ENCODE measurements at regions not wholly inside any gene's neighbourhood (a gene's known extent, or its start where the extent isn't known, plus 50 kb on each side); places are given as distances from the start of the nearest gene placed in this dataset.

- DNase-seq (ENCODE audit: low read depth): no peak
These were observed 80.7 kb upstream of the TNRC6C start for GRCh38 chr17:77877646-77878355.

DNA sequence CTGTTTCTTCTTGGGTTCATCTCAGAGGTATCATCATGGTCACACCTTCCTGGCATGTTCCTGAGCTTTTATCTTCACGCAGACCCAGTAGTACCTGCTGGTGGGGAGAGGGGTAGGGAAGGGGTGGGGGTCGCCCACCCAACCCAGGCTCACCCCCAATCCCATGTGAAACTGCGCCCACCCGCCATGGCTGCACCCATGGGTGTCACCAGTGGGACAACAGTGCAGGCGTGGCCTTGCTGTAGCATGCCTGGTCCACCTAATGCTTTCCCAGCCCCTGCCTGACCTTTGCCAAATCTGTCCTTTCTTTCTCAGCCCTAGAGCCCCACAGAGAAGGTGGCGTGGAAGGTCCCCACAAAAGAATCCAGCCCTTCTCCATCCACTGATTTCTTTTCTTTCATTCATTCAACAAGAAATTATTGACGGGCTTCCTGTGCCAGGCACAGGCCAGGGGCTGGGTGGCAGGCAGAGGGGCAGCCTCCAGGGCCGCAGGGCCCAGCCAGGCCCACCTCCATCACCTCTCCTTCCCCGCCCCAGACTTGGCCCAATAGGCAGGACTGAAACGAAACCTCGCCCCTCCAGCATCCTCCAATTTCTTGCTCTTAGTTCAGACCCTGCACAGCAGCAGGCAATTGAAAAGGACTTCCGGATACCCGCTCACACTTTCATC, 79.1 kb upstream of the TNRC6C start:
- DNase-seq (ENCODE audit: low read depth): no peak

DNA sequence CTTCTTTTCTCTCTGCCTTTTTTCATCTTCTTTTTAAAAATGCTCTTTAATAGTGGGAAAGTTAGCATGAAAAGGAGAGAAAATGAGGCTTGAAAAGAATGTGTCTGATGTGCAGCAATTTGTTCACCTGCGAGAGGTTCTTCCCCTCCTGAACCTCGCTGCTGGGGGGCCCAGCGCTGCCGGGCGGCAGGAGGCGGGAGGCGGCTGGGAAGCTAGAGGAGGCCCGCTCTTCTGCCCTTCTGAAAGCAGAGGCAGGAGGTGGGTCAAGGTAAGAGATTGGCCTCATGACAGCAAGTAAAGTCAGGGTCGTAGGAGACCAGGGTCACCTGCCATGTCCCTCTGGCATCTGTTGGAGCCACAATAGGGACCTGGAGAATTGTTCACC, 78.6 kb upstream of the TNRC6C start:
- DNase-seq (ENCODE audit: low read depth): no peak

GRCh38 chr17:77880711-77881450, 77.6 kb upstream of the TNRC6C start:
- DNase-seq (ENCODE audit: low read depth): no peak

GRCh38 chr17:77881545-77881944, 77.0 kb upstream of the TNRC6C start:
- DNase-seq (ENCODE audit: low read depth): peak; percentile 78

DNA sequence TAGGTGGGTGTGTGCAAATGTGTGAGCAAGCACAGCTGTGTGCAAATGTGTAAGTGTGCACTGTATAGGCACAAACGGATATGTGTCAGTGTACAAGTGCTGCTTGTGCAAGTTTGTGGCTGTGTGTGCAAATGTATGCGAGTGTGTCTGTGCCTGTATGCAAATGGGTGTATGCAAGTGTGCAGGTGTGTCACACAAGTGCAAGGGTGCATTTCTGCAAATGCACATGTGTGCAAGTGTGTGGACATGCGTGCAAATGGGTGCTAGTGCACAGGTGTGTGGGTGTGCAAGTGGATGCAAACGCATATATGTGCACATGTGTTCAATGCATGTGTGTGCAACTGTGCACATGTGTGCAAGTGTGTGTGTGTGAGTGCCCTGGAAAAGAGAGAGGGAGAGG, 76.5 kb upstream of the TNRC6C start:
- DNase-seq (ENCODE audit: low read depth): no peak

DNA sequence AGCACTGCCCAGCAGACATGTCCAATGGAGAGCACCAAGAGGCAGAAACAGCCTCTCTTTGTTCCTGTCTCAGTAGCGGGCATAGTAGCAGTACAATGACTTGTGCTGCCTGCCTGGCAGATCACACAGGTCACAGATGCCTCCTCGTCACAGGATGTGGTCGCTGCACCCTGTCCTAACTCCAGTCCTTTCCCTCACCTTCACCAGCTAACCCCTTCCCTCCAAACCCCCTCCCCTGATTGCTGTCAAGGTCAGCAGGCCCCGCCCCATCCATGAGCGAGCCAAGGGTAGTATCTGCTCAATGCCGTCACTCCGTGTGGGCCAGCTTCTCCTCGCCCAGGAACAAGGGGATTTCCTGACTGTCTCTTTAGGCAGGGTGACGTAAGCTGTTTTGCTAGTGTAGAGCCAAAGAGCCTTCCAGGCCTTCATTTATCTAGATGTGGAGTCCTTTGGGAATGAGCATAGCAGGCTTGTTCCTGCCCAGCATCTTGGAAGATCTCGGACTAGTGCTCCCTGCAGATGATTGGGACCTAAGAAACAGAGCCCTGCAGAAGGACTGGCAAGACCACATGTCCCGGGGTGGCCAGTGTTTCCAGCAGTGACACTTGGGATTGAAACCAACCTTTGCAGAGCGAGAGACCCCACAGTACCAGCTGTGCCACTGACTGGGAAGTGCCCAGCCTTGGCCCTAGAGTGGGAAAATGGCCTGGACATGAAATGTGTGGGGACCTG, 75.9 kb upstream of the TNRC6C start:
- no peak for DNase-seq (ENCODE audit: low read depth)

DNA sequence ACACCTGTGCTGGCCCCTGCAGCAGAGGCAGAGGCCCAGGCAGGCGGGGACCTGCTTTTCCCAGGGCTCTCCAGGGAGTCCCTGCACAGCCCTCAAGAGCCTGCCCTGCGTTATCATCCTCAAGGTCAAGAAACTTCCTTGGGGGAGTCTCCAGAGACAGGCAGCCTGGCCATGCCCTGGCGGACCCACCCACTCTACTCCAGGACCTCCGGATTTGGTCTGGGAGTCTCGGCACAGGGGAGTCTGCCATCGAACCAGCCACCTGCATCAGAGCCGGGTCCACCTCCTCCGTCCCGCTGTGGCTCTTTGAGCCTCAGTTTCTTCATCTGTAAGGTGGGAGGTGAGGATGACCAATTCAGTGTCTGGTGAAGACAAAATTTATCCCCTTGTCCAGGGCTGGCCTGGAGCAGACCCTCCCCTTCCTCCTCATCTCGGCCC, 75.3 kb upstream of the TNRC6C start:
- DNase-seq (ENCODE audit: low read depth): no peak

GRCh38 chr17:77884019-77884418, 74.5 kb upstream of the TNRC6C start:
- DNase-seq (ENCODE audit: low read depth): no peak

- no peak for DNase-seq (ENCODE audit: low read depth)
These were observed 73.4 kb upstream of the TNRC6C start for GRCh38 chr17:77884967-77885641.

DNA sequence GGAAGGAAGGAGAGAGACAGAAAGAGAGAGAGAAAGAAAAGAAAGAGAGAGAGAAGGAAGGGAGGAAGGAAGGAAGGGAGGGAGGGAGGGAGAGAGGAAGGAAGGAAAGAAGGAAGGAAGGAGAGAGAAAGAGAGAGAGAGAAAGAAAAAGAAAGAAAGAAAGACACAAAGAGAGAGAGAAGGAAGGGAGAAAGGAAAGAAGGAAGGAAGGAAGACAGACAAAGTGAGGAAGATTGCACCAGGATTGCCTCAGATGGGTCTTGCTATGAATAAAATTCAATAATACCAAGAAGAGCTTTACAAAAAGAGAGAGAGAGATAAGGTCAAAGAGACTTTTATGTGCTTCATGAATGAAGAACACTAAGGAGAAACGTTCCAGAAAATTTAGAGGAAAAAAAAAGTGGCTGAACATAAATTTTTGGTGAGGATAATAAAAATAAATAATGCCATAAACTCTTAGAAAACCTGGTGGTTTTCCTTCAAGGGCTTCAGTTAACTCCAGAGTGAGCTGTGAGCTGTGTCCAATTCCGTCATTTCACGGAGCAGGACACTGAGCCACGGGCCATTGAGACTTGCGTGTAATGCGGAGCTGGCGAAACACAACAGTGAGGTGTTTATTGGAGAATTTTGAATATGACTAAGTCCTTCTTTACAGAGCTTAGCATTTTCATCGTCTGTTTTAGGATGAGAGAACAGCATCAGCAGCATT, 72.7 kb upstream of the TNRC6C start:
- DNase-seq (ENCODE audit: low read depth): no peak

GRCh38 chr17:77886387-77886728, 72.1 kb upstream of the TNRC6C start:
- DNase-seq (ENCODE audit: low read depth): no peak

DNA sequence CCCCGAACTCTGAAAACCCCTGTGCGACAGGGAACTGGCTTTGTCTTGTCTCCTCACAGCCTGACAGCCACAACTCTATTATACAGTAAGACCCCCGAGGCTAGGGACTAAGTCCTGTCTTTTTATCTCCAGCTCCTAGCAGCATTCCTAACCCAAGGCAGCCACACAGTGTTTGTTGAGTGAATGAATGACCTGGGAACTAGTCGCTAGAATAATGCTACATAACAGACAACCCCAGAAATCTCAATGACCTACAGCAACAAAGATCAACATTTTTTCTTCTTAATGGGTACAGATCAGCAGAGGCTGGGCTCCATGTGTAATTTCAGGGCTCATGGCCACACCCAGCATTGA, 71.4 kb upstream of the TNRC6C start:
- DNase-seq (ENCODE audit: low read depth): no peak

DNA sequence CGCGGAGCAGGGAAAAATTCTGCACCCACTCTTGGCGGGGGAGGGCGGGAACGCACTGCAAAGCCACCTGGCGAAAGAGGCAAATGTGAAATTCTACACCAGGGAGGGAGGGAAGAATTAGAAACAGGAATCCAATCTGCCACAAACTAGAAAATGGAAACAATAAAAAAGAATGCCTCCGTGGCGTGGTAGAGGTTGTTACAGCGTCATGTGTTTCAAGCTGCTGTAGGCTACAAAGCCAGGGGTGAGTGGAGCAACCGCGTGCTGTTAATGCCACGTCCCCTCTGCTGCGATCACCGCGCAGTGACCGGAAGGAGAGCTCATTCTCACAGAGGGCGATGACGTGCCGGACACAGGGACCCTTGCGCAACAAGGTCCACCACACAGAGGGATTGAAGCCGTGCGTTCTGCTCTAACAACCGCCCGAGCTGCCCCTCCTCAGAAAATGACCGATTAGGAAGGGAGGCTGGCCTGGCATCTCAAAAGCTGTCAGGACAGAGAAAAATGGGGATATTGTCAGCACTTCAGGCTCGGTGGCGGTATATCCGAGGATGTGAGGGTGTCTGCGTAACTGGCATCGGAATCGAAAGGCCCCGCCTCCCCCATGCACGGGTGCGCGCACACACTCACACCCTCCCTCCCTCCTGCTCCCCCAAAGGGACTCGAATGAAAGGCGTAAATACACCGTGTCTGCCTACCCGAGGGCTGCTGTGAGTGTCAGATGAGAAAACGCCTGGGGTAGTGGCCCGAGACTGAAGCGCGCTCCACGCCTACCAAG, 70.8 kb upstream of the TNRC6C start:
- peak; percentile 48 for DNase-seq (ENCODE audit: low read depth)

DNA sequence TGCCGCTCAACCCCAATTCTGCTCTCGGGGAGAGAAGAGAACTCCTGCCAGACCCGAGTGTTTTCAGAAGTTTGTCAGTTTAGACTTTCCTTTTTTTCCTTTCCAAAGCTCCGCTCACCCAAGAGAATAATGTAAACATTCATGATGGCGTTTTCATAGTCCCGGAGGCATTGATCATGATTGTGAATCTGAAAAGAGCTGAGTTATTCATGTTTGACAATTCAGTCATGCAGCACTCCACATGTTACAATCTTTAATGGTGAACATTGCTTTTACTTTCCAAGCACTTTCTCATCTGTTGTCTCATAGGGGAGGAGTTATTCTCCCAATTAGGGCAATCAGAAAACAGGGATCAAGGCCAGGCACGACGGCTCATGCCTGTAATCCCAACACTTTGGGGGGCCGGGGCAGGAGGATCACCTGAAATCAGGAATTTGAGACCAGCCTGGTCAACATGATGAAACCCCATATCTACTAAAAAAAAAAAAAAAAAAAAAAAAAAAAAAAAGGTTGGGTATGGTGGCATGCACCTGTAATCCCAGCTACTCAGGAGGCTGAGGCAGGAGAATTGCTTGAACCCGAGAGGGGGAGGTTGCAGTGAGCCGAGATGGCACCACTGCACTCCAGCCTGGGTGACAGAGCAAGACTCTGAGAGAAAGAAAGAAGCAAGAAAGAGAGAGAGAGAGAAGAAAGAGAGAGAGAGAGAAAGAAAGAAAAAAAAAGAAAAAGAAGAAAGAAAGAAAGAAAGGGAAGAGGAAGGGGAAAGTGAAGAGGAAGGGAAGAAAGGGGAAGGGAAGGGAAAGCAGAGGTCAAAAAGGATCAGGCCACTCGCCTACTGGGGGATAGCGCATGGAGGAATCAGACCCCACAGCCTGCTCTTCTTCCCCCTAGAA, 70.0 kb upstream of the TNRC6C start:
- DNase-seq (ENCODE audit: low read depth): no peak

DNA sequence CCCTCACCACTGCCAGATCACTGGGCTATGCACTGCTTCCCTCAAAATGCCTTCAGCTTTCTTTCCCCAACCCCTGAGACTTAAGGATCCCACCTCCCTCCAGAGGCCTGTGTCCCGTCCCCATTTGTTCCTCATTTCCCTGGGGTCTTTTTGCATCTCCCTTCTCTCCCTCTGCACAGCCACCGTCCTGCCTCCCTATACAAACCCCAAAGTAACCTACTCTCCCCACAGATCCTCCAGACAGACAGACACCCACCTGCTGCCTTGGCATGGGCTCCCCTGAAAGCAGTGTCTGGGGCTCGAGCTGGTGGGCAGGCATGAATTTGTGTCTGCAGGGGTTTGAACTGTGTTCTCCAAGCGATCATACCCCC, 69.4 kb upstream of the TNRC6C start:
- no peak for DNase-seq (ENCODE audit: low read depth)

DNA sequence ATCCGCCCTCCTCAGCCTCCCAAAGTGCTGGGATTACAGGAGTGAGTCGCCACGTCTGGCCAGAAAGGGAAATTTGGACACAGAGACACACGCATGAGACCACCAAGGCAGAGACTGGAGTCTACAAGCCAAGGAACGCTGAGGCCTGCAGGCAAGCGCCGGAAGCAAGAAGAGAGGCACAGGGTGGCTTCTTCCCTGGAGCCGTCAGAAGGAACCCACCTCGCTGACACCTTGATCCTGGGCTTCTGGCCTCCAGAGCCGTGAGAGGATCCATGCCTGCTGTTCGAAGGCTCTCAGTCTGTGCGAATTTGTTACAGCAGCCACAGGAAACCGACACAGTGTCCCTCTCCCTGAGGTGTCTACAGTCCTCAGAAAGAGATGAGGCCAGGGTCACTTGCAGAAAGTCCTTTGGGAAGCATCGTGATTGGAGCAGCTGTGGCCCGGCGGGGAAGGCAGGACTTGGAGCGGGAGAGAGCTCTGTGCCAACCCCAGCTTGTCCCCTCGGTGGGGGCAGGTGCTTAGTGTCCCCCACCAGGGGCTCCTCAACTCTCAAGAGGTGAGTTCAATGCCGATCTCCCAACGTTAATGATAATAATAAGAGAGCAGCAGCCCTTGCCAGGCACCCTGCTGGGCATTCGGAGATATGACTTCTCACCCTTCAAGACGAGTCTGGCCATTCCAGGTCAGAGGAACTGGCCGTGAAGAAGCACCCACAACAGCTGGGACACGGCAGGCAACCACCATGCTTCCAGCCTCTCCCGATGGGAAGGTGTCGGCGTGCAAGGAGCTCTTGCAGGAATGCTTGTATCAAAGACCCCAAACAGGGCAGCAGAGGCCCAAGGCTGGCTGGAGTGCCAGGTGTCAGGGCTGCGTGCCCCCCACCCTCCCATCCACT, 68.4 kb upstream of the TNRC6C start:
- no peak for DNase-seq (ENCODE audit: low read depth)

DNA sequence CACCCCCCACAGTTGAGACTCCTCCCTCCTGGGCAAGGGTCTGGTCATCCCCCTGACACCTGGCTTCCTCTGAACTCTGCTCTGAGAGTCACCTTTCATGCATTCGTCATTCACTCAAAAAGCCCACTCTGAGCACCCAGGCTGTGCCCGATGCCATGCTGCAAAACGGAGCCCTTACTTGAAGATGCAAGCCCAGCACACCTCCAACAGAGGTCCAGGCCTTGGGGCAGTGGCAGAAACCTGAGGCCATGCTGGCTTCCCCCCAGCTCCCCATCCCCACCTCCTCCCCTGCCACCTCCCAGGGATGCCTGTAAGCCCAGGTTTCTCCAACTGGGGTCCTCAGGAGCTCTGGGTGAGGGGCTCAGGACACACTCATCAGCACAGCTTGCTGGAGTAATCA, 67.7 kb upstream of the TNRC6C start:
- no peak for DNase-seq (ENCODE audit: low read depth)

Measured in LHCN-M2 (cell line).